LNCAP (cell line): ENCODE measurements at regions not wholly inside any gene's neighbourhood (a gene's known extent, or its start where the extent isn't known, plus 50 kb on each side); places are given as distances from the start of the nearest gene placed in this dataset.

Experiments used
- CTCF ChIP-seq: fragments of 450-650 bp; IDR thresholded peaks from 2 replicates; pipeline ENCODE4 v1.5.1; 2017; ENCODE audit warnings: mild to moderate bottlenecking

- TF ChIP-seq CTCF = no peak
Measured at GRCh38 chr4:63233671-63234070, 1175.6 kb downstream of the TECRL start.

DNA sequence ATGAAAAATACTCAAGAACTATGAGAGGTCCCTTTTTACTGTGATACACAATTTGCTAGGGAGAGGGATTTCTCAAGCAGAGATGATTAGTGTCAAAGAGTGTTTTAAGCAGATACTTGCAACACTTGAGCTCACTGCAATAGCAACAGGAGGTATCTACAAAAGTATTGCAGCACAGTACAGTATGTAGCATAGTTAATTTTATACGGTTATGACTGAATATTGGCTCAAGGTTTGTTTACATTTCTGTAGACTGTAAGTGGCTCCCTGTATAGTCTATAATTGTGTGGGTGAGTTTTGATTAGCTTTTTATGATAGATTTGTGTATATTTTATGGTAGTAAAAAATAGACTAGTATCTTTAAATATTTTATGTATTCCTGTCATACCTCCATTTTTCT lies 1177.2 kb downstream of the TECRL start:
- TF ChIP-seq CTCF = no peak

GRCh38 chr4:63226229-63226628 lies 1183.0 kb downstream of the TECRL start:
- no peak for TF ChIP-seq CTCF

GRCh38 chr4:63222466-63222865 lies 1186.8 kb downstream of the TECRL start:
- no peak for TF ChIP-seq CTCF

- no peak for TF ChIP-seq CTCF
Measured at GRCh38 chr4:63221477-63221876, 1187.8 kb downstream of the TECRL start.

- TF ChIP-seq CTCF = no peak
Measured at GRCh38 chr4:63218856-63219255, 1190.4 kb downstream of the TECRL start.

DNA sequence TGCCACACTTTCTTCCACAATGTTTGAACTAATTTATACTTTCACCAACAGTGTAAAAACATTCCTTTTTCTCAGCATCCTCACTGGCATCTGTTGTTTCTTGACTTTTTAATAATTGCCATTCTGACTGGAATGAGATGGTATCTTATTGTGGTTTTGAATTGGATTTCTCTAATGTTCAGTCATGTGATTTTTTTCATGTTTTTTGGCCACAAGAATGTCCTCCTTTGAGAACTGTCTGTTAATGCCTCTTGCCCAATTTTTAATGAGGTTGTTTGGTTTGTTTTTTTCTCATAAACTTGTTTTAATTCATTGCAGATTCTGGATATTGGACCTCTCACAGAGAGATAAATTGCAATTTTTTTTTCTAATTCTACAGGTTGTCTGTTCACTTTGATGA lies 1195.2 kb downstream of the TECRL start:
- TF ChIP-seq CTCF = no peak

- no peak for TF ChIP-seq CTCF
Measured at GRCh38 chr4:63211776-63212479, 1197.3 kb downstream of the TECRL start.
